ENCODE measurements at regions not wholly inside any gene's neighbourhood (a gene's known extent, or its start where the extent isn't known, plus 50 kb on each side); places are given as distances from the start of the nearest gene placed in this dataset.

- no TSS peak for BruUV-seq (replicated peaks)
- in situ Hi-C loops (cut with MboI): no loop called here
Measured at GRCh38 chr6:133816171-133816570, 72.7 kb upstream of the TCF21 start.

More at GRCh38 chr6:133816171-133816570, 72.7 kb upstream of the TCF21 start:
- no peak for DNase-seq (ENCODE audit: extremely low read depth in 1 of 4, low spot score in 3 of 4)
- no peaks in the 10 kb centered on the region for H3K9me3 ChIP-seq (replicated peaks; ENCODE audit: control insufficient read depth, insufficient read depth, low read depth, low read length)
- ATAC-seq: no peak
- WGBS (ENCODE audit: insufficient coverage, low coverage, missing lambda C conversion rate): 0% methylated on average over 1 of the region's 1 CpG
- TF ChIP-seq RUNX1 (IDR thresholded peaks at IDR 0.05; ENCODE audit: low read depth) (no peak), ARNT (IDR thresholded peaks at IDR 0.05) (no peak), XRCC5 (IDR thresholded peaks at IDR 0.05; ENCODE audit: low read depth, low read length) (no peak), ZNF197 (CRISPR knock-in tag; IDR thresholded peaks at IDR 0.05; ENCODE audit: low read depth) (no peak), HINFP (tag; conservative IDR thresholded peaks at IDR 0.05; ENCODE audit: low read depth) (no peak), ZKSCAN3 (CRISPR knock-in tag; IDR thresholded peaks at IDR 0.05) (no peak), ZNF644 (tag; IDR thresholded peaks at IDR 0.05; ENCODE audit: low read depth) (no peak), HLTF (IDR thresholded peaks at IDR 0.05) (no peak), CCNT2 (IDR thresholded peaks at IDR 0.05; ENCODE audit: borderline replicate concordance, extremely low read depth, insufficient read length, low read depth, low read length) (no peak), HDAC1 (IDR thresholded peaks at IDR 0.05) (no peak), ETV1 (tag; conservative IDR thresholded peaks at IDR 0.05; ENCODE audit: low read depth) (no peak), CREBBP (IDR thresholded peaks at IDR 0.05; ENCODE audit: low read depth, low read length) (no peak), ZNF12 (CRISPR knock-in tag; IDR thresholded peaks at IDR 0.05) (no peak), TEAD1 (CRISPR knock-in tag; IDR thresholded peaks at IDR 0.05) (no peak)
- TF ChIP-seq, protein P1, sequence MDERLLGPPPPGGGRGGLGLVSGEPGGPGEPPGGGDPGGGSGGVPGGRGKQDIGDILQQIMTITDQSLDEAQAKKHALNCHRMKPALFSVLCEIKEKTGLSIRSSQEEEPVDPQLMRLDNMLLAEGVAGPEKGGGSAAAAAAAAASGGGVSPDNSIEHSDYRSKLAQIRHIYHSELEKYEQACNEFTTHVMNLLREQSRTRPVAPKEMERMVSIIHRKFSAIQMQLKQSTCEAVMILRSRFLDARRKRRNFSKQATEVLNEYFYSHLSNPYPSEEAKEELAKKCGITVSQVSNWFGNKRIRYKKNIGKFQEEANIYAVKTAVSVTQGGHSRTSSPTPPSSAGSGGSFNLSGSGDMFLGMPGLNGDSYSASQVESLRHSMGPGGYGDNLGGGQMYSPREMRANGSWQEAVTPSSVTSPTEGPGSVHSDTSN (CRISPR knock-in tag; IDR thresholded peaks at IDR 0.05; ENCODE audit: low read depth): no peak
- TF ChIP-seq, protein P1 (tag; conservative IDR thresholded peaks at IDR 0.05; ENCODE audit: low read depth): no peak
- no peak overlapping the region for H3K27ac ChIP-seq (ENCODE audit: extremely low read depth, low read depth, low read length)
- no peak overlapping the region for H3K4me3 ChIP-seq
- intact Hi-C loops (cut with micrococcal nuclease): no loop called here
- no peak overlapping the region for H2AFZ ChIP-seq (ENCODE audit: low read depth, low read length)
- no peak overlapping the region for H3K9ac ChIP-seq (ENCODE audit: insufficient read depth in 1 of 2, low read depth in 2 of 2, low read length in 2 of 2)
- no peaks in the 10 kb centered on the region for H4K20me1 ChIP-seq (replicated peaks; ENCODE audit: control insufficient read depth, insufficient read depth, low read length)
- H3K9me1 ChIP-seq (ENCODE audit: control insufficient read depth, insufficient read depth, low read length): no peaks in the 10 kb centered on the region
- CTCF ChIA-PET (ENCODE audit: low intra/inter-chr PET ratio): no interaction called here
- H3K79me2 ChIP-seq (ENCODE audit: control insufficient read depth, insufficient read depth, low read length): no peaks in the 10 kb centered on the region
- H3K4me2 ChIP-seq (ENCODE audit: insufficient read depth, low read length): no peak overlapping the region
- no peaks in the 10 kb centered on the region for H3K4me1 ChIP-seq (replicated peaks in 1 of 2; ENCODE audit: control insufficient read depth in 2 of 2, insufficient read depth in 2 of 2, low read length in 2 of 2)
- POLR2A ChIA-PET: no interaction called here
- no peaks in the 10 kb centered on the region for H3K27me3 ChIP-seq (ENCODE audit: control insufficient read depth in 2 of 2, insufficient read depth in 2 of 2, low read length in 2 of 2)
- H3K36me3 ChIP-seq (ENCODE audit: control insufficient read depth, insufficient read depth, low read length): no peaks in the 10 kb centered on the region
- FAIRE-seq: no peak

Data from K562 (cell line).